Thyroid gland (tissue), 4 donors: ENCODE measurements at regions not wholly inside any gene's neighbourhood (a gene's known extent, or its start where the extent isn't known, plus 50 kb on each side); places are given as distances from the start of the nearest gene placed in this dataset.
A peak's percentile ranks its signal among the peaks of the same experiment; 100 is the strongest.
"Not testable (repeated sequence)": the region's sequence is repeated elsewhere in the genome, so short reads cannot be mapped to it uniquely, and the experiment has no call there.

ENCODE experiments used
- DNase-seq, 2 donors: peaks; one replicate each; pipeline ENCODE4 v3.0.0-alpha.2; 2019
- H3K27ac ChIP-seq, 3 donors: fragments of 200-600 bp; sonication (generic); 1 replicate in 2 of 3; 2 replicates in 1 of 3; pipeline ENCODE4 v1.5.1; 2016 to 2019; ENCODE audit warnings: mild to moderate bottlenecking in 1 of 3, moderate library complexity in 1 of 3
- H3K27me3 ChIP-seq: fragments of 200-600 bp; sonication (generic); one replicate; pipeline ENCODE4 v1.5.1; 2019
- H3K36me3 ChIP-seq, 2 donors: fragments of 200-600 bp; sonication (generic); one replicate each; pipeline ENCODE4 v1.5.1; 2016 to 2019
- H3K4me1 ChIP-seq, 2 donors: fragments of 200-600 bp; sonication (generic); one replicate each; pipeline ENCODE4 v1.5.1; 2017 to 2019
- H3K4me3 ChIP-seq, 3 donors: fragments of 200-600 bp; sonication (generic); replicated peaks in 1 of 3; 1 replicate in 2 of 3; 2 replicates in 1 of 3; pipeline ENCODE4 v1.5.1; 2016; ENCODE audit warnings: mild to moderate bottlenecking in 1 of 3
- H3K9me3 ChIP-seq: fragments of 200-600 bp; sonication (generic); one replicate; pipeline ENCODE4 v1.5.1; 2017
- POLR2A ChIP-seq, 2 donors: fragments of 450-650 bp; IDR thresholded peaks; one replicate each; pipeline ENCODE4 v1.6.1; 2017; ENCODE audit warnings: antibody characterized with exemption in 2 of 2, mild to moderate bottlenecking in 2 of 2, moderate library complexity in 1 of 2
- WGBS, 2 donors: methylation state at CpG; one replicate each; pipeline ENCODE4 v1.1.5; 2017; 5-methylcytosine and 5-hydroxymethylcytosine counted together
- intact Hi-C: fragments of 100-400 bp; cut with DNase I; formaldehyde crosslinking; loops from one replicate; pipeline ENCODE4 v1.15.1; 2023
- TF ChIP-seq, protein P1 (sequence below), 6 experiments: fragments of 200-600 bp in 3 of 6; fragments of 450-650 bp in 3 of 6; sonication (generic) in 3 of 6; IDR thresholded peaks; one replicate each; pipeline ENCODE4 v1.5.1; 2016 to 2019; ENCODE audit warnings: antibody characterized with exemption in 6 of 6, mild to moderate bottlenecking in 2 of 6, inconsistent platforms in 1 of 6, moderate library complexity in 1 of 6

DNA sequence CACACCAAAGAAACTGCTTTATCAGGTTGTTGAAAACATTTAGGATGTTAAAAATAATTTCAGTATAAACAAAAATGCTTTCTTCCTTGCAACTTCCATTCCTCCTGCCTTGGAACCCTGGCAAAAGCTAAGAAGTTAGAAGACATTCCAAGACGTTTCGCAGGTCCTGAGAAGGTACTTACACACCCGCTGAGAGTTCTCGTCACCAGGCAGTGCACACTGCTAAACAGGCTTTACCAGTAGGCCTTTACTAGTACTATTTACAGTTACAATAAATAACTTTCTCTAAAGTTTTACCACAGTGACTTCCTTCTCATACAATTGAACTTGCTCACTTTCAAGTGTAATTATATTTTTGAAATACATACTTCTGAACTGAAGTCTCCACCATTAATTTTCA lies 81.4 kb upstream of the RPS6KA2 start:
- no peaks in the 10 kb centered on the region for H3K9me3 ChIP-seq
- H3K36me3 ChIP-seq = no peaks in the 10 kb centered on the region
- no peaks in the 10 kb centered on the region for H3K4me1 ChIP-seq
- WGBS, 2 donors = 81 to 83% methylated on average over 4 of the region's 4 CpGs
- no peak for TF ChIP-seq POLR2A (IDR thresholded peaks at IDR 0.05)
- TF ChIP-seq, protein P1, sequence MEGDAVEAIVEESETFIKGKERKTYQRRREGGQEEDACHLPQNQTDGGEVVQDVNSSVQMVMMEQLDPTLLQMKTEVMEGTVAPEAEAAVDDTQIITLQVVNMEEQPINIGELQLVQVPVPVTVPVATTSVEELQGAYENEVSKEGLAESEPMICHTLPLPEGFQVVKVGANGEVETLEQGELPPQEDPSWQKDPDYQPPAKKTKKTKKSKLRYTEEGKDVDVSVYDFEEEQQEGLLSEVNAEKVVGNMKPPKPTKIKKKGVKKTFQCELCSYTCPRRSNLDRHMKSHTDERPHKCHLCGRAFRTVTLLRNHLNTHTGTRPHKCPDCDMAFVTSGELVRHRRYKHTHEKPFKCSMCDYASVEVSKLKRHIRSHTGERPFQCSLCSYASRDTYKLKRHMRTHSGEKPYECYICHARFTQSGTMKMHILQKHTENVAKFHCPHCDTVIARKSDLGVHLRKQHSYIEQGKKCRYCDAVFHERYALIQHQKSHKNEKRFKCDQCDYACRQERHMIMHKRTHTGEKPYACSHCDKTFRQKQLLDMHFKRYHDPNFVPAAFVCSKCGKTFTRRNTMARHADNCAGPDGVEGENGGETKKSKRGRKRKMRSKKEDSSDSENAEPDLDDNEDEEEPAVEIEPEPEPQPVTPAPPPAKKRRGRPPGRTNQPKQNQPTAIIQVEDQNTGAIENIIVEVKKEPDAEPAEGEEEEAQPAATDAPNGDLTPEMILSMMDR (IDR thresholded peaks at IDR 0.05) = no peak
- intact Hi-C loops = no loop called here
- no peak for DNase-seq
- H3K27ac ChIP-seq = no peak overlapping the region
- H3K4me3 ChIP-seq = no peak overlapping the region
- H3K27me3 ChIP-seq = no peaks in the 10 kb centered on the region

DNA sequence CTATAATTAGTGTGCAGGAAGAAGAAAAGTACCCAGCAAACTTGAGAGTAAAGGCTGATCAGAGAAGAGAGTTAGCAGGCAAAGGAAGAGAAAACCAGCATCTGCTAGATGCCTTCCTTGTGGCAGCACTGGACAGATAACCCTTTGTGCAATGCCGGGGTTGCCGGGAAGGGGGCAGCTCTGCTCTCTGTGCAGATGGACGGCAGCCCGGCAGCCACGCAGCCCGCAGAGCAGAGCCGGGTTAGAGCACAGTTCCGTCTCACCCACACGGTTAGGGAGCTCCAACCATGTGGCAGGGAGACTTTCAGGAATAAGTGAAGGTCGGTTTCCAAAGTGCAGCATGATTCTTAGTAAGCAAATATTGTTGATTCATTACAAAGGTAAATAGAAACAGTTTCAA lies 80.0 kb upstream of the RPS6KA2 start:
- Histone ChIP-seq H3K27me3 (no peaks in the 10 kb centered on the region), H3K36me3 (no peaks in the 10 kb centered on the region), H3K9me3 (no peaks in the 10 kb centered on the region), H3K27ac (no peak overlapping the region), H3K4me3 (no peak overlapping the region), H3K4me1 (no peaks in the 10 kb centered on the region)
- TF ChIP-seq, protein P1 (IDR thresholded peaks at IDR 0.05) = peak in 4 of 6 experiments; percentile 21 to 44 (median 26)
- no peak for TF ChIP-seq POLR2A (IDR thresholded peaks at IDR 0.05)
- 15 to 27% methylated on average over 10 of the region's 10 CpGs for WGBS, 2 donors
- intact Hi-C loops = no loop called here
- DNase-seq = peak; percentile 24 to 50

DNA sequence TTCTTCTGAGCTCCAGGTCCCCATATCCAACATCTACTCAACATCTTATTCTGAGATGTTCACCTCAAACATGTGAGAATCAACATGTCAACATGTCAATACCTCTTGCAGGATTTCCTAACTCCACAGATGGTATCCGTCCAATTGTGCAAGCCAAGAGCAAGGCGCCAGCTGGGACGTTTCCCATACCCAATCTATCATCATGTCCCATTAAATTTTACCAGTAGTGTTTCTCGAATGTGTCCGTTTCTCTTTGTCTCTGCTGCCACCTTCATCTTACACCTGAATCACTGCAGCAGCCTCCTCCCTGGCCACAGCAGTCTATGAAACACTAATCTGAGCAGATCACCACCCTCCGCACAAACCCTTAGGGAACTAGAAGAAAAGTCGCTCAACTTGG lies 78.0 kb upstream of the RPS6KA2 start:
- Histone ChIP-seq H3K36me3 (no peaks in the 10 kb centered on the region), H3K4me1 (no peaks in the 10 kb centered on the region), H3K27me3 (no peaks in the 10 kb centered on the region), H3K9me3 (no peaks in the 10 kb centered on the region), H3K4me3 (no peak overlapping the region), H3K27ac (no peak overlapping the region)
- intact Hi-C loops = no loop called here
- no peak for DNase-seq
- no peak for TF ChIP-seq POLR2A (IDR thresholded peaks at IDR 0.05)
- 80 to 87% methylated on average over 7 of the region's 7 CpGs for WGBS, 2 donors

DNA sequence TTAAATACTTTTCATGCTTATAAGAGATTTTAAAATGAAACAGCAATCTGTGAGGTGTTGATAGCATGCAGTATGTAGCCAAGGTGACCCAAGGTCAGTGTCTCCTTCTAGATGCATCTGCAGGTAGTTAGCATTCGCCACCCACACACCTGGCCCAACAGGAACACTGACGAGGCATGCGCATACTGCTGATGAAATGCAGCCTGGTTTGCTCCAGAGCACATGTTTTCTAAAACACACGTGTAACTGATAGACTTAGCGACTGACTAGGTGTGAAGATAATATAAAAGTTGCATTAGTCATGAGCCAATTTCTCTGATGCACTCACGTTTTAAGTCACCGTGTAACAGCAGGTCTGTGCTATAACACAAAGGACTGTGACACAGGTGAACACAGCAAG lies 77.1 kb upstream of the RPS6KA2 start:
- DNase-seq = no peak
- intact Hi-C loops = no loop called here
- 86 to 96% methylated on average over 7 of the region's 7 CpGs for WGBS, 2 donors
- Histone ChIP-seq H3K36me3 (no peaks in the 10 kb centered on the region), H3K27me3 (no peaks in the 10 kb centered on the region), H3K4me1 (no peaks in the 10 kb centered on the region), H3K27ac (no peak overlapping the region), H3K9me3 (no peaks in the 10 kb centered on the region), H3K4me3 (no peak overlapping the region)
- no peak for TF ChIP-seq POLR2A (IDR thresholded peaks at IDR 0.05)
- TF ChIP-seq, protein P1 (IDR thresholded peaks at IDR 0.05) = no peak

DNA sequence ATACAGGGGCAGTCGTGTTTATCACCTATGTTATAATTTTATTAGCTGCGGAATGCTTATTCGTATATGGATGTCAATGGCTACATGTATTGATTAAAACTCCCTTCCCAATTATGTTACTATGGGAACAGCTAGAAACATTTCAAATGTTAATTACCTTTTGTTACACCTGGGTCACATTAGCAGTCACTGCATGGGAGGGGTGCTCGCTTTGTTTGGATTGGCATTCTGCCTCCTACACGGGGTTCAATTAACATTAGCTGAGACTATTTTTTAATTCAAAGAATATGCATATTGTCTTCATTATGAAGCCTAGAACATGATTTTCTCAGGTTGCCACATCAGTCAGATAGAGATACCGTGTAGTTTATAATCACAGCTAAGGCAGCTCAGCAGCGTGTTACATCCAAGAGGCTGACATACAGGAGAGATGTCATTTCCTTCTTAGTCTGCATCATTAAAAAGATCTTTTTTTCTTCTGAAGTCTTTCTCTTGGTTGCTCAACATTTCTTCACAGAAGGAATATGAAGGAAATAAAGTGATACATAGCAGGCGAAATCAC lies 76.2 kb upstream of the RPS6KA2 start:
- 81 to 83% methylated on average over 8 of the region's 8 CpGs for WGBS, 2 donors
- intact Hi-C loops = no loop called here

DNA sequence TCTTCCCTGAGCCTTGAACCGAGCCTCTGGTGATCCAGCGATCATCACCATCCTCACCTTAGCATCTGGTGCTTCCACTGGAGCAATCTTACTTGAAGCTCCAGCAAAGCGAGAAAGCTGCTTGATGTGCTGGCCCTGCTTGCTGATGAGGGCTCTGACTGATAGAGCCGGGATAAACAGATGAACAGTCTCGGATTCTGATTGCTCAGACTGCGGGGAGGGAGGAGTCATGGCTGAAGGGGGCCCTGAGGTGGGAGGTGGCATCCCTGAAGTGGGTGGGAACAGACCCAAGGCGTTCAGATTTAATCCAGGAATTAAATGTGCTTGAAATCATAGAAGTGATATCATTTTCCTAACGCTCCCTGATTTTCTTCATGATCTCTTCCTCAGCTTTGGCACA lies 74.4 kb upstream of the RPS6KA2 start:
- H3K27ac ChIP-seq, H3K4me1 ChIP-seq, H3K27me3 ChIP-seq, H3K36me3 ChIP-seq, H3K4me3 ChIP-seq, intact Hi-C loops, H3K9me3 ChIP-seq, DNase-seq: not testable (repeated sequence)
- 80 to 84% methylated on average over 8 of the region's 8 CpGs for WGBS, 2 donors

More for the DNA sequence above, 76.2 kb upstream of the RPS6KA2 start:
- H3K27me3 ChIP-seq = no peaks in the 10 kb centered on the region
- TF ChIP-seq, protein P1 (IDR thresholded peaks at IDR 0.05) = no peak
- no peak for TF ChIP-seq POLR2A (IDR thresholded peaks at IDR 0.05)
- H3K4me1 ChIP-seq = no peaks in the 10 kb centered on the region
- H3K27ac ChIP-seq = no peak overlapping the region
- no peaks in the 10 kb centered on the region for H3K36me3 ChIP-seq
- no peaks in the 10 kb centered on the region for H3K9me3 ChIP-seq
- no peak for DNase-seq
- no peak overlapping the region for H3K4me3 ChIP-seq

DNA sequence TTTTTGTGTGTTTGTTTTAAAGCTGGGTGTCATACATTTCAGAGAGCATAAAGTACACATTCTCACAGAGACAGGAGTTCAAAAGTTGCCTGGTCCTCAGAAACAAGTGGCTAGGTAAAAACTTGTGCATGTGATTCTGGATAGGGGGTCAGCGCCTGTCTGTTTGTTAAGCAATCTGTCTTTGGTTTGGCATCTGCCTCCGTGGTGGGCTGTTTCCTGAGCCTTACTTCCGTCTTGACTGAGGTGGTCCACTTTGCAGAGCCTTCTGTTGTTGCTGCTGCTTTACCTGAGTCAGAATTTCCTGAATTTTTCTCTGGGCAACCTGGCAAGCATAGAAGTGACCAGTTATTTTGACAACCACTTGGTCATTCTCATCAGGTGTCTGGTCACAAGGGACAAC lies 73.8 kb upstream of the RPS6KA2 start:
- intact Hi-C loops, H3K36me3 ChIP-seq, DNase-seq, H3K9me3 ChIP-seq, H3K27me3 ChIP-seq, H3K4me1 ChIP-seq, H3K27ac ChIP-seq, H3K4me3 ChIP-seq: not testable (repeated sequence)
- 46 to 68% methylated on average over 3 of the region's 3 CpGs for WGBS, 2 donors
